Heart right ventricle (tissue), 16 donors: ENCODE measurements at regions not wholly inside any gene's neighbourhood (a gene's known extent, or its start where the extent isn't known, plus 50 kb on each side); places are given as distances from the start of the nearest gene placed in this dataset.

Source experiments
- ATAC-seq, 8 donors: fragments of 200-7000 bp; cut with Tn5 transposase; one replicate each; pipeline ENCODE4 v1.9.1; 2020; ENCODE audit warnings: mild to moderate bottlenecking in 8 of 8, moderate library complexity in 8 of 8, moderate number of reproducible peaks in 1 of 8
- DNase-seq, 2 donors: peaks; one replicate each; pipeline ENCODE4 v3.0.0-alpha.2; 2020
- H3K27ac ChIP-seq, 10 donors: fragments of 200-600 bp; sonication (generic) in 2 of 10; one replicate each; pipeline versions ENCODE4 v1.5.0 to v1.8.0; 2020 to 2022; ENCODE audit warnings: mild to moderate bottlenecking in 3 of 10
- H3K27me3 ChIP-seq, 7 donors: fragments of 200-600 bp; one replicate each; pipeline ENCODE4 v1.8.0; 2021 to 2022; ENCODE audit warnings: mild to moderate bottlenecking in 2 of 7
- H3K36me3 ChIP-seq, 9 donors: fragments of 200-600 bp; sonication (generic) in 1 of 9; one replicate each; pipeline versions ENCODE4 v1.5.0 to v1.8.0; 2020 to 2022; ENCODE audit warnings: mild to moderate bottlenecking in 2 of 9
- H3K4me1 ChIP-seq, 9 donors: fragments of 200-600 bp; sonication (generic) in 1 of 9; one replicate each; pipeline versions ENCODE4 v1.5.0 to v1.8.0; 2020 to 2022; ENCODE audit warnings: mild to moderate bottlenecking in 4 of 9
- H3K4me3 ChIP-seq, 10 donors: fragments of 200-600 bp; sonication (generic) in 2 of 10; one replicate each; pipeline versions ENCODE4 v1.5.0 to v1.8.0; 2020 to 2022; ENCODE audit warnings: mild to moderate bottlenecking in 7 of 10, moderate library complexity in 2 of 10
- H3K9me3 ChIP-seq, 11 donors: fragments of 200-600 bp in 10 of 11; sonication (generic) in 2 of 11; one replicate each; pipeline versions ENCODE4 v1.5.0 to v1.8.0; 2013 to 2022; ENCODE audit warnings: mild to moderate bottlenecking in 2 of 11, control low read depth in 1 of 11, moderate library complexity in 1 of 11
- CTCF ChIP-seq, 9 donors: fragments of 200-600 bp; sonication (generic) in 2 of 9; IDR thresholded peaks; one replicate each; pipeline versions ENCODE4 v1.5.0 to v1.8.0; 2021 to 2022; ENCODE audit warnings: antibody characterized with exemption in 9 of 9, mild to moderate bottlenecking in 5 of 9, moderate library complexity in 1 of 9
- WGBS, 2 donors: extraction: QIAGEN DNeasy Blood & Tissue Kit; methylation state at CpG; one replicate each; pipeline ENCODE4 v1.1.7; 2013; ENCODE audit warnings: inconsistent platforms in 1 of 2; 5-methylcytosine and 5-hydroxymethylcytosine counted together
- intact Hi-C, 10 donors: fragments of 100-400 bp; cut with DNase I; formaldehyde crosslinking; loops; one replicate each; pipeline versions ENCODE4 v1.11.1 to v1.14.2; 2022
- donor health status: Arrhythmogenic right ventricular cardiomyopathy.
- donor health status: ischemic (EF 13 %, LVEDD 7.1; RV severe dilation, severe dysfunction).
- donor health status: healthy with polysubstance abuse.
- donor health status: DM: no; HTN: yes; CAD: no.
- donor health status: DM: no; HTN: no; CAD: no.
- donor health status: ischemic (EF 25% LVEDD 6.9; RV normal size, moderate dysfunction).
- donor health status: ischemic (EF 25% LVEDD 5.7; RV mildly dilated, moderate dysfunction).
- donor health status: healthy.
- donor health status: DM: yes; HTN: yes; CAD: no.
- donor health status: Ischemic cardiomyopathy.
- donor health status: ischemic (EF 35%, LVEDD 5.7; RV mildly dilated, moderate dysfunction).
- donor health status: nonischemic (EF 11% LVEDD 7.7; RV severe dilation, severe dysfunction).
- donor health status: DM: yes; HTN: yes; CAD: no.
- donor health status: PGD.
- donor health status: ischemic (EF 29% LVEDD 5.4; RV normal size, mild dysfunction).
- donor health status: nonischemic (EF 23%, LVEDD 6.1; RV moderate dilation, normal function).

DNA sequence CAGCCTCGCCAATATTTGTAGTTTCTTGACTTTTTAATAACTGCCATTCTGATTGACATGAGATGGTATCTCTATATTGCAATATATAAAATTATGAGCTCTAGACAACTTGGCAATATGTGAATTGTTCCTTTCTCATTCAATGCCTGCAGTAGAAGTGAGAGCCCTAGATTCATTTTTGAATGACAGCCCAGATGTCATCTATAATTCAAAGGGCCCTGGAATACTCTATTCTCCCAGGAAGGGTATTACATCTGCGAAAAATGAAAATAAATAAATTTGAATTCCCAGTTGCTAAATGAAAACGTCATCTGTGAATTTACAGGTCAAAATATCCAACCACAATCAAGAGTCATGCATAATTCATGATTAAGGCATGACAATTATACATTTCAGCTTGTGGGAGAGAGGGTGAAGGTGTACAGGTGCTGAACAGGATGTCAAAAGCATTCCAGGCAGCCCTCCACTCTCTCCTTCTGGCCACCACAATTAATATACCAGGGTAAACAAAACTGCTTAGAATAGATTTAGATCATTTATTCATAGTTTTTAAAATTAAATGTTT lies 1147.3 kb downstream of the XPNPEP1 start:
- DNase-seq: no peak
- no peaks in the 10 kb centered on the region for H3K4me1 ChIP-seq
- ATAC-seq: no peak
- 67 to 72% methylated on average over 3 of the region's 3 CpGs for WGBS, 2 donors
- intact Hi-C loops: no loop called here
- no peaks in the 10 kb centered on the region for H3K36me3 ChIP-seq
- H3K27me3 ChIP-seq: peaks cover 0 to 2% (median 0%) of the 10 kb centered on the region in 7 donors
- no peak overlapping the region for H3K27ac ChIP-seq
- no peak for TF ChIP-seq CTCF (IDR thresholded peaks at IDR 0.05)
- no peak overlapping the region for H3K4me3 ChIP-seq
- peaks cover 0 to 7% (median 0%) of the 10 kb centered on the region in 11 donors for H3K9me3 ChIP-seq

DNA sequence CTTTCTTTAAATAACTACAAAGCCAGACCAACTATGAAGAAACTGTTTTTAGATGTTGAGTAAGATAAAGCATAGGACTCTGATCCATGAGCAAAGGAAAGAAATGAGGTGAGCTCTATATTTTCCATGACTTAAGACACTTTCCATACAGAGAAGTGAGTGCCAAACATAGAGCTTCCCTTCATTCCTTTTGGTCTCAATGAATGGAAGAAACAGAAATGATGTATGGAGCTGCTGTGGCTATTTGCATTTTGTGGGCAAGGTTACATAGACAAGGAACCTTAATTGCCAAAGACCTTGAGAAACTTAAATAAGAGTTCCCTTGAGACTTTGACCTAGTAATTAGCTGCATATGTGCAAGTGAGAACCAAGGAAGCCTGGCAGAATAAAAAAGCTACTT lies 1152.2 kb downstream of the XPNPEP1 start:
- Histone ChIP-seq H3K36me3 (no peaks in the 10 kb centered on the region), H3K27ac (no peak overlapping the region), H3K27me3 (peaks cover 0 to 2% (median 0%) of the 10 kb centered on the region in 7 donors), H3K4me1 (no peaks in the 10 kb centered on the region), H3K9me3 (peaks cover 0 to 4% (median 0%) of the 10 kb centered on the region in 11 donors), H3K4me3 (no peak overlapping the region)
- TF ChIP-seq CTCF (IDR thresholded peaks at IDR 0.05): no peak
- intact Hi-C loops: no loop called here
- ATAC-seq (no peak), DNase-seq (no peak)

- no peaks in the 10 kb centered on the region for H3K36me3 ChIP-seq
- no peak overlapping the region for H3K4me3 ChIP-seq
- no peaks in the 10 kb centered on the region for H3K4me1 ChIP-seq
- H3K27ac ChIP-seq: no peak overlapping the region
- TF ChIP-seq CTCF (IDR thresholded peaks at IDR 0.05): no peak
- peaks cover 0 to 4% (median 0%) of the 10 kb centered on the region in 11 donors for H3K9me3 ChIP-seq
- no peaks in the 10 kb centered on the region for H3K27me3 ChIP-seq
- intact Hi-C loops: no loop called here
- DNase-seq (no peak), ATAC-seq (no peak)
- 51 to 56% methylated on average over 1 of the region's 1 CpG for WGBS, 2 donors
These were observed 1157.5 kb downstream of the XPNPEP1 start for GRCh38 chr10:108765794-108766193.

- WGBS, 2 donors: 57 to 69% methylated on average over 1 of the region's 1 CpG
- intact Hi-C loops: no loop called here
These were observed 1165.4 kb downstream of the XPNPEP1 start for GRCh38 chr10:108757946-108758345.

More at GRCh38 chr10:108757946-108758345, 1165.4 kb downstream of the XPNPEP1 start:
- H3K4me3 ChIP-seq: no peak overlapping the region
- ATAC-seq (no peak), DNase-seq (no peak)
- no peaks in the 10 kb centered on the region for H3K9me3 ChIP-seq
- H3K27ac ChIP-seq: no peak overlapping the region
- H3K27me3 ChIP-seq: no peaks in the 10 kb centered on the region
- no peaks in the 10 kb centered on the region for H3K36me3 ChIP-seq
- TF ChIP-seq CTCF (IDR thresholded peaks at IDR 0.05): no peak
- no peaks in the 10 kb centered on the region for H3K4me1 ChIP-seq
